DOHH2 (cell line): ENCODE measurements at regions not wholly inside any gene's neighbourhood (a gene's known extent, or its start where the extent isn't known, plus 50 kb on each side); places are given as distances from the start of the nearest gene placed in this dataset.

ENCODE experiments used
- H3F3A ChIP-seq: fragments of 200-600 bp; sonication (generic), shearing (Covaris generic); 2 replicates; pipeline ENCODE4 v1.6.0; 2016; ENCODE audit warnings: antibody characterized with exemption, mild to moderate bottlenecking; ENCODE audit not compliant: control insufficient read depth, insufficient read depth
- H3K27ac ChIP-seq: fragments of 200-600 bp; sonication (generic); 2 replicates; pipeline ENCODE4 v1.5.1; 2014; ENCODE audit warnings: low read depth, mild to moderate bottlenecking, low read length, moderate library complexity
- H3K27me3 ChIP-seq: fragments of 200-600 bp; sonication (generic); 2 replicates; pipeline ENCODE4 v1.6.1; 2014; ENCODE audit warnings: mild to moderate bottlenecking, low read length, mixed read lengths; ENCODE audit not compliant: control insufficient read depth
- H3K36me3 ChIP-seq: fragments of 200-600 bp; sonication (generic); 2 replicates; pipeline ENCODE4 v1.6.1; 2014; ENCODE audit warnings: mild to moderate bottlenecking, low read length, moderate library complexity, mixed read lengths; ENCODE audit not compliant: control insufficient read depth
- H3K4me1 ChIP-seq: fragments of 200-600 bp; sonication (generic); 2 replicates; pipeline ENCODE4 v1.6.1; 2014; ENCODE audit warnings: mild to moderate bottlenecking, low read length, mixed read lengths; ENCODE audit not compliant: control insufficient read depth
- H3K4me2 ChIP-seq: fragments of 200-600 bp; sonication (generic); 2 replicates; pipeline ENCODE4 v1.6.0; 2014; ENCODE audit warnings: mild to moderate bottlenecking, low read length, moderate library complexity
- H3K4me3 ChIP-seq: fragments of 200-600 bp; sonication (generic); 2 replicates; pipeline ENCODE4 v1.5.1; 2014; ENCODE audit warnings: mild to moderate bottlenecking, low read length, mixed read lengths
- H3K79me2 ChIP-seq: fragments of 200-600 bp; sonication (generic); 2 replicates; pipeline ENCODE4 v1.6.1; 2014; ENCODE audit warnings: mild to moderate bottlenecking, low read length, mixed read lengths; ENCODE audit not compliant: control insufficient read depth
- H3K9me2 ChIP-seq: fragments of 200-600 bp; sonication (generic); replicated peaks from 2 replicates; pipeline ENCODE4 v1.6.1; 2014; ENCODE audit warnings: mild to moderate bottlenecking, low read length, mixed read lengths; ENCODE audit not compliant: control insufficient read depth
- H3K9me3 ChIP-seq: fragments of 200-600 bp; sonication (generic); 2 replicates; pipeline ENCODE4 v1.6.1; 2014; ENCODE audit warnings: antibody characterized with exemption, low read length, mixed read lengths; ENCODE audit not compliant: control insufficient read depth, insufficient read depth
- H4K20me1 ChIP-seq: fragments of 200-600 bp; sonication (generic); 2 replicates; pipeline ENCODE4 v1.6.0; 2014; ENCODE audit warnings: low read depth, mild to moderate bottlenecking, antibody characterized with exemption, low read length, moderate library complexity; ENCODE audit not compliant: control insufficient read depth, insufficient read depth
- CTCF ChIP-seq: fragments of 200-600 bp; sonication (generic); IDR thresholded peaks from one replicate; pipeline ENCODE4 v1.5.1; 2014; ENCODE audit warnings: antibody characterized with exemption, mild to moderate bottlenecking, low read depth, low read length; ENCODE audit not compliant: poor library complexity, severe bottlenecking
- EZH2phosphoT487 ChIP-seq: fragments of 200-600 bp; sonication (generic); IDR thresholded peaks from 2 replicates; pipeline ENCODE4 v1.6.1; 2017; ENCODE audit warnings: borderline replicate concordance, mild to moderate bottlenecking, antibody characterized with exemption, low read length, moderate library complexity, mixed read lengths

DNA sequence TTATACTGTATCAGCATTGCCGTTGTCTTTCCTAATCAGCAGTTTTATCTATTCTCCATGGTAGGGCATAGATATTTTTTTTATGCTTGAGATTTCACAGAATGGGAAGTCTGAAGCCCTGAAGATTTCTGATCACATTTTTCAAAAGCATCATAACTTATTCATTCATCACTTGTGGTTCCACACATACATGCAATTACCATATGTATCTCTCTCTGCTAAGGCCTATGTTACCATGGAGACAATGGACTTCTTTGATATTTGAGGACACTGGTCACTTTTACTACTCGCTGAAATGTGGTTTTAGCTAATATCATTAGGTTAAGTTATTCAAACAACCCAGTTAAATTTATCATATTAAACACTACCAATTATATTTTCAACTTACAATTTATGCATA lies 1827.0 kb downstream of the MRPL39 start:
- H3K9me3 ChIP-seq: no peaks in the 10 kb centered on the region; the same call in 1 of the 2 replicates

DNA sequence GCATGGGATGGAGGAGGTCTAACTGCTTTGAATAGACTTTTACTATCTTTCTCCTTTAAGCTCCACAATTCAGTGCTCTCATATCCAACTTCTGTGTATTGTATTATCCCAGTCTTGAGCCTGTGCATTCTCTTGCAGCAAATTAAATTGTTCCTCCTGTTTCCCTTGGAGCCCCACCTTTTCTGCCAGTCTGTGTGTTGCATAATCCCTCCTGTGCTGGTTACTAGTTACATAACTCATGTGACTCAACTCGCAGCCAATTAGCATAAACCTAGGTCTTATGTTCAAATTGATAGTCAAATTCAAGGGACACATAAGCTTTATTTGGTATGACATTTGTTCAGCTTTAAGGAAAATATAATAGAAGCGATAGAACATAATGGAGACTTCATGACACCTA lies 1863.5 kb downstream of the MRPL39 start:
- TF ChIP-seq CTCF: no peak
- TF ChIP-seq EZH2phosphoT487: no peak
- Histone ChIP-seq H3K36me3 (no peaks in the 10 kb centered on the region), H3K9me2 (no peaks in the 10 kb centered on the region), H3K27ac (no peak overlapping the region), H3F3A (no peaks in the 10 kb centered on the region), H4K20me1 (no peaks in the 10 kb centered on the region), H3K79me2 (no peaks in the 10 kb centered on the region), H3K4me3 (no peak overlapping the region), H3K4me2 (no peak overlapping the region), H3K9me3 (peaks cover 10% of the 10 kb centered on the region; the same call in 1 of the 2 replicates), H3K4me1 (no peaks in the 10 kb centered on the region), H3K27me3 (no peaks in the 10 kb centered on the region)

More for the DNA sequence above, 1827.0 kb downstream of the MRPL39 start:
- no peaks in the 10 kb centered on the region for H3F3A ChIP-seq
- H3K36me3 ChIP-seq: no peaks in the 10 kb centered on the region
- H3K27me3 ChIP-seq: no peaks in the 10 kb centered on the region
- H3K27ac ChIP-seq: no peak overlapping the region
- H4K20me1 ChIP-seq: no peaks in the 10 kb centered on the region
- H3K79me2 ChIP-seq: no peaks in the 10 kb centered on the region
- H3K4me3 ChIP-seq: no peak overlapping the region
- TF ChIP-seq EZH2phosphoT487: no peak
- TF ChIP-seq CTCF: no peak
- H3K4me2 ChIP-seq: no peak overlapping the region
- H3K4me1 ChIP-seq: no peaks in the 10 kb centered on the region
- no peaks in the 10 kb centered on the region for H3K9me2 ChIP-seq

- H3K4me2 ChIP-seq: no peak overlapping the region
- H3F3A ChIP-seq: no peaks in the 10 kb centered on the region
These were observed 1866.8 kb downstream of the MRPL39 start for GRCh38 chr21:23740463-23740862.

More at GRCh38 chr21:23740463-23740862, 1866.8 kb downstream of the MRPL39 start:
- H3K9me3 ChIP-seq: peaks cover 10% of the 10 kb centered on the region; the same call in 1 of the 2 replicates
- H3K27ac ChIP-seq: no peak overlapping the region
- no peaks in the 10 kb centered on the region for H3K27me3 ChIP-seq
- TF ChIP-seq EZH2phosphoT487 (no peak), CTCF (no peak)
- no peaks in the 10 kb centered on the region for H3K9me2 ChIP-seq
- no peaks in the 10 kb centered on the region for H3K79me2 ChIP-seq
- no peak overlapping the region for H3K4me3 ChIP-seq
- no peaks in the 10 kb centered on the region for H3K4me1 ChIP-seq
- H3K36me3 ChIP-seq: no peaks in the 10 kb centered on the region
- H4K20me1 ChIP-seq: no peaks in the 10 kb centered on the region
